B cell (primary cell): ENCODE measurements at regions not wholly inside any gene's neighbourhood (a gene's known extent, or its start where the extent isn't known, plus 50 kb on each side); places are given as distances from the start of the nearest gene placed in this dataset.

Source experiments
- ATAC-seq: fragments of 200-7000 bp; cut with Tn5 transposase; one replicate; pipeline ENCODE4 v1.10.0; 2021; ENCODE audit warnings: low read depth, mild to moderate bottlenecking, moderate number of reproducible peaks, moderate library complexity
- CTCF ChIA-PET: fragments of 350-600 bp; sonication (Branson Sonifier 250); formaldehyde crosslinking; loops from one replicate; lab custom pipeline; 2021; ENCODE audit warnings: antibody characterized with exemption, inconsistent platforms; lab: Charles Lee
- POLR2A ChIA-PET: fragments of 350-600 bp; sonication (Branson Sonifier 250); formaldehyde crosslinking; loops from one replicate; lab custom pipeline; 2021; ENCODE audit warnings: antibody characterized with exemption; lab: Charles Lee
- DNase-seq: peaks from one replicate; pipeline ENCODE4 v3.0.0; 2013
- H2AFZ ChIP-seq: 2 replicates; pipeline ENCODE4 v1.6.1; 2012; ENCODE audit warnings: mild to moderate bottlenecking, low read depth, low read length; ENCODE audit not compliant: insufficient read depth, poor library complexity, severe bottlenecking
- H3K27ac ChIP-seq, 2 donors: 1 replicate in 1 of 2; 2 replicates in 1 of 2; pipeline ENCODE4 v1.5.1; 2012 to 2013; ENCODE audit warnings: low read length in 2 of 2, mild to moderate bottlenecking in 2 of 2, moderate library complexity in 1 of 2
- H3K27me3 ChIP-seq, 4 experiments: fragments of 200-600 bp in 1 of 4; sonication (generic) in 1 of 4; replicated peaks in 1 of 4; 1 replicate in 2 of 4; 2 replicates in 2 of 4; pipeline versions ENCODE4 v1.6.1 to v1.7.0; 2013 to 2016; ENCODE audit warnings: low read length in 3 of 4, mild to moderate bottlenecking in 2 of 4, mixed read lengths in 1 of 4, moderate library complexity in 1 of 4; ENCODE audit not compliant: insufficient read depth in 4 of 4, control insufficient read depth in 3 of 4; ENCODE audit errors: control extremely low read depth in 1 of 4
- H3K36me3 ChIP-seq, 2 experiments: replicated peaks in 1 of 2; 1 replicate in 1 of 2; 2 replicates in 1 of 2; pipeline versions ENCODE4 v1.6.1 to v1.7.1; 2013; ENCODE audit warnings: low read length in 1 of 2; ENCODE audit not compliant: insufficient read depth in 2 of 2, control insufficient read depth in 1 of 2; ENCODE audit errors: control extremely low read depth in 1 of 2, extremely low read depth in 1 of 2
- H3K4me1 ChIP-seq, 2 donors: fragments of 200-600 bp in 1 of 2; sonication (generic) in 1 of 2; 1 replicate in 1 of 2; 2 replicates in 1 of 2; pipeline versions ENCODE4 v1.5.1 to v1.6.1; 2013 to 2017; ENCODE audit warnings: low read length in 2 of 2; ENCODE audit not compliant: control insufficient read depth in 2 of 2, insufficient read depth in 2 of 2
- H3K4me2 ChIP-seq: replicated peaks from 2 replicates; pipeline ENCODE3; 2012; ENCODE audit warnings: mild to moderate bottlenecking, low read depth, low read length; ENCODE audit not compliant: poor library complexity, severe bottlenecking
- H3K4me3 ChIP-seq, 5 experiments: fragments of 200-600 bp in 1 of 5; sonication (generic) in 1 of 5; 1 replicate in 3 of 5; 2 replicates in 2 of 5; pipeline versions ENCODE4 v1.5.1 to v1.7.0; 2011 to 2016; ENCODE audit warnings: low read length in 4 of 5, mild to moderate bottlenecking in 4 of 5, low read depth in 2 of 5, control low read depth in 1 of 5, moderate library complexity in 1 of 5; ENCODE audit not compliant: insufficient read depth in 1 of 5; ENCODE audit errors: control extremely low read depth in 1 of 5, extremely low read depth in 1 of 5
- H3K79me2 ChIP-seq: fragments of 200-600 bp; sonication (generic); one replicate; pipeline ENCODE4 v1.6.0; 2016; ENCODE audit warnings: low read length; ENCODE audit not compliant: control insufficient read depth, insufficient read depth
- H3K9ac ChIP-seq: fragments of 200-600 bp; sonication (generic); 2 replicates; pipeline ENCODE4 v1.6.1; 2017; ENCODE audit warnings: mild to moderate bottlenecking, low read length, moderate library complexity
- H3K9me3 ChIP-seq, 3 donors: one replicate each; pipeline versions ENCODE4 v1.6.1 to v1.7.1; 2013; ENCODE audit warnings: low read length in 2 of 3; ENCODE audit not compliant: control insufficient read depth in 2 of 3, insufficient read depth in 1 of 3; ENCODE audit errors: control extremely low read depth in 1 of 3
- H4K20me1 ChIP-seq: 2 replicates; pipeline ENCODE4 v1.6.0; 2012; ENCODE audit warnings: mild to moderate bottlenecking, low read length; ENCODE audit not compliant: insufficient read depth, control insufficient read depth, poor library complexity, severe bottlenecking
- H3K27ac Mint-ChIP-seq: one replicate; pipeline ENCODE4 v1.8.0; 2021; ENCODE audit warnings: mixed read lengths
- H3K27me3 Mint-ChIP-seq: one replicate; pipeline ENCODE4 v1.8.0; 2021; ENCODE audit warnings: mixed read lengths
- H3K4me1 Mint-ChIP-seq: one replicate; pipeline ENCODE4 v1.8.0; 2021; ENCODE audit warnings: mixed read lengths
- H3K4me3 Mint-ChIP-seq: one replicate; pipeline ENCODE4 v1.8.0; 2021; ENCODE audit warnings: mixed read lengths
- H3K9me3 Mint-ChIP-seq: one replicate; pipeline ENCODE4 v1.8.0; 2022; ENCODE audit warnings: mixed read lengths; ENCODE audit not compliant: insufficient read depth
- CTCF ChIP-seq: fragments of 200-600 bp; IDR thresholded peaks from one replicate; pipeline ENCODE4 v1.8.0; 2022; ENCODE audit warnings: antibody characterized with exemption, mild to moderate bottlenecking
- EZH2 ChIP-seq: IDR thresholded peaks from 2 replicates; pipeline ENCODE4 v1.6.1; 2012; ENCODE audit warnings: borderline replicate concordance, low read depth, mild to moderate bottlenecking, moderate library complexity, low read length; ENCODE audit not compliant: insufficient read depth, poor library complexity, severe bottlenecking
- WGBS: methylation state at CpG from one replicate; pipeline ENCODE4 v1.1.5; 2013; ENCODE audit warnings: missing lambda C conversion rate; ENCODE audit not compliant: insufficient coverage; 5-methylcytosine and 5-hydroxymethylcytosine counted together
- intact Hi-C: fragments of 100-400 bp; cut with micrococcal nuclease; formaldehyde crosslinking; loops from one replicate; pipeline ENCODE4 v1.10.0; 2022

GRCh38 chr2:175323162-175323561 lies 141.7 kb upstream of the ATP5MC3 start:
- Mint-ChIP-seq H3K27ac (no peak overlapping the region), H3K27me3 (peaks cover 10% of the 10 kb centered on the region), H3K4me3 (no peak overlapping the region), H3K9me3 (peaks cover 2% of the 10 kb centered on the region), H3K4me1 (no peaks in the 10 kb centered on the region)
- TF ChIP-seq CTCF (no peak), EZH2 (no peak)
- ChIA-PET POLR2A (no interaction called here), CTCF (no interaction called here)
- H3K4me1 ChIP-seq, result no peaks in the 10 kb centered on the region
- H3K27ac ChIP-seq, result no peak overlapping the region
- no peaks in the 10 kb centered on the region for H3K79me2 ChIP-seq
- ATAC-seq (no peak), DNase-seq (no peak)
- H3K4me2 ChIP-seq, result no peak overlapping the region
- WGBS, result no CpG with 5 or more reads among the region's 4 CpGs
- no peak overlapping the region for H3K9ac ChIP-seq
- intact Hi-C loops, result no loop called here
- peaks cover 0 to 8% (median 6%) of the 10 kb centered on the region in 3 donors for H3K9me3 ChIP-seq
- no peaks in the 10 kb centered on the region for H3K27me3 ChIP-seq
- H3K4me3 ChIP-seq, result no peak overlapping the region
- no peaks in the 10 kb centered on the region for H4K20me1 ChIP-seq
- H3K36me3 ChIP-seq, result no peaks in the 10 kb centered on the region
- no peak overlapping the region for H2AFZ ChIP-seq

GRCh38 chr2:175318542-175318941 lies 137.0 kb upstream of the ATP5MC3 start:
- Histone ChIP-seq H3K4me1 (no peaks in the 10 kb centered on the region), H4K20me1 (no peaks in the 10 kb centered on the region), H3K27ac (no peak overlapping the region), H3K36me3 (no peaks in the 10 kb centered on the region), H3K79me2 (no peaks in the 10 kb centered on the region), H3K4me2 (no peak overlapping the region), H3K4me3 (no peak overlapping the region), H3K9ac (no peak overlapping the region), H3K27me3 (no peaks in the 10 kb centered on the region), H2AFZ (no peak overlapping the region), H3K9me3 (no peaks in the 10 kb centered on the region)
- Mint-ChIP-seq H3K4me1 (no peaks in the 10 kb centered on the region), H3K27ac (no peak overlapping the region), H3K4me3 (no peak overlapping the region), H3K27me3 (peaks cover 10% of the 10 kb centered on the region), H3K9me3 (no peaks in the 10 kb centered on the region)
- no peak for TF ChIP-seq EZH2
- no peak for TF ChIP-seq CTCF
- intact Hi-C loops, result no loop called here
- DNase-seq (no peak), ATAC-seq (no peak)
- 50% methylated on average over 1 of the region's 2 CpGs for WGBS
- ChIA-PET CTCF (no interaction called here), POLR2A (no interaction called here)
